Fibroblast of skin of abdomen (primary cell): ENCODE measurements at regions not wholly inside any gene's neighbourhood (a gene's known extent, or its start where the extent isn't known, plus 50 kb on each side); places are given as distances from the start of the nearest gene placed in this dataset.

Experiments
- DNase-seq: peaks from one replicate; pipeline ENCODE4 v3.0.0-alpha.2; 2013

DNA sequence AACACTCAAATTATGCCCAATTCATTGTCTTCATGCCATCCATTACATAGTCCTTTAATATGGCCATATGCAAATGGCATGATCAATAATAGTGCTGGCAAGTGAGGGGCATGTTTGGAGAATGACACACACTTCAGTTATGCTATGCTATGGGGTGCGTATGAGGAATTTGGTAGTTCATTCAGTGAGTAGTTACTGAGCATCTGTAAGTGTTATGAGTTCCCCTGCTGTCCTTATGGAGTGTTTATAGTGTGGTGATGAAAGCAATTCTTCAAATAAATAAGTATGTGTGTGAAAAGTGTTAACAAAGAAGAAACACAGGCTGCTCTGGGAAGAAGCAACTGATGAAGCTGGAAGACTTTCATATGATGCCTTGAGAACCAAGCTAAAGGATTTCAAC is 383.7 kb upstream of the SLC14A2 start:
- DNase-seq = peak; percentile 81

DNA sequence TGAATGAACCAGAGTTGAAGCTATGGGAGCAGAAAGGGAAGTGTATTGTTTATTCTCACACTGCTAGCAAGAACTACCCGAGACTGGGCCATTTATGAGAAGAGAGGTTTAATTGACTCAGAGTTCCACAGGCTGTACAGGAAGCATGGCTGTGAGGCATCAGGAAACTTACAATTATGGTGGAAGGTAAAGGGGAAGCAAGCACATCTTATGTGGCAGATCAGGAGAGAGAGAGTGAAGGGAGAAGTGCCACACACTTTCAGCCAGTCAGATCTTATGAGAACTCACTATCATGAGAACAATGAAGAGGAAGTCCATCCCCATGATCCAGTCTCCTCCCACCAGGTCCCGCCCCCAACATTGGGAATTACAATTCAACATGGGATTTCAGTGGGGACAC is 383.2 kb upstream of the SLC14A2 start:
- DNase-seq = no peak

DNA sequence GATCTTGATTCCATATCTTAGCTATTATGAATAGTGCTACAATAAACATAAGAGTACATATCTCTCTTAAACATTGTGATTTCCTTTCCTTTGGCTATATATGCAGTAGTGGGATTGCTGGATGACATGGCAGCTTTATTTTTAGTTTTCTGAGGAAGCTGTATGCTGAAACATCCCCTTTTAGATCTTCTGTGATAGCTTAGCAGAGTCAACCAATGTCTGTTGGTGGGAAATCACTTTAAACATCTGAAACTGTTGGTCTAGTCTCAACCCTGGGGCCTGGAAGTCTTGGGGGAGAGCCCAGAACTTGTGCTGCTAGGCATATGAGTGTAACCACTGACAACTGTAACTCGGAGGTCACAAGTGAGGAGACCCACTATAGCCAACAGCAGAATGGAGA is 378.6 kb upstream of the SLC14A2 start:
- DNase-seq = no peak

DNA sequence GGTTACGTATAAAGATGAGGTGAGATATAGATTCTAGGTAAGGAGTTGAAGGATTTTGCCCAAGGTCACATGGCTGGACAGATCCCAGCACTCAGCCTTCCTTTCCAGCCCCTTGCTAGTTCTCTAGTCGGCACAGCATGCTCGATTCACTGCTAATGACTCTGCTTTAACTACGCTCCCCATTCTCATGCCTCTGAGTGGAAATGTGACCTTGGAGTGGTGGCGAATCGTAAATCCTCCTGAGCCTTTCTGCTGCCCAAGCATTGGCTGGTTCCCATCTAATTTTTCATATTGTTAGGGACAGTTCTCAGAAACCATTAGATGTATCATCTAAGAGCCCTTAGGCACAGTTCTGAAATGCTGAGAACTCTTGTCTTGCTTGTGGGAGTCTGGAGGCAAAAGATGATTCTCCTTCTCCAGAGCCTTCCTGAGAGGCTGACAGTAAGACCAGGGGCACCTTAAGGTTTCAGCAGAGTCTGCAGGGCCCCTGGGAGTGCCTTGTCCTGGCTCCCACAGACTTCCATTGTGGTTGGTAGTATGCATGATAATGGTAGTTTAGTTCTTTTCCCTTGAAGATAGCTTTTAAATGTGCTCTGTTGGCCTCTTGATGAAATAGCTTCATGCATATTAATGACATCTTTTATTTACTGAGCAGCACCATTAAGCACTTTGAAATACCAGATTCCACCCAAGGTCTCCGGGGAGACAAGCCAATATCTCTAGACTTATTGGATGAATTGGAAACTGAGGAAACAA is 377.8 kb upstream of the SLC14A2 start:
- no peak for DNase-seq

DNA sequence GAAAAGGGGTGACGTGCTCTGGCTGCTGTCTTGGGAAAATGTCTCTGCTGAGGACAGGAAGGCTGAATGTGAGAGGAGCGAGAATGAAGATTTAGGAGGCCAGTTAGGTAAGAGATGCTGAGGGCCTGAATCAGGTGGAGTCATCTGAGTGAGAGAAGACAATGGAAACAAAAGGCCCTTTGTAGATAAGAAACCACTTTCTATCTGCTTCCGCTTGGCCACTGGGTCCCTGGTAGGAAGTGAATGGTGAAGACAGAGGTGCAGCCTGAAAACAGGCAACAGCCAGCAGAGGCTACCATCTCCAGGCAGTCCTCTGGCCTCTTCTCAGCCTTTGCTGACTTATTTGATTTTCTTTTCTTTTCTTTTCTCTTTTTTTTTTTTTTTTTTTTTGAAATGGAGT is 374.0 kb upstream of the SLC14A2 start:
- DNase-seq = no peak

DNA sequence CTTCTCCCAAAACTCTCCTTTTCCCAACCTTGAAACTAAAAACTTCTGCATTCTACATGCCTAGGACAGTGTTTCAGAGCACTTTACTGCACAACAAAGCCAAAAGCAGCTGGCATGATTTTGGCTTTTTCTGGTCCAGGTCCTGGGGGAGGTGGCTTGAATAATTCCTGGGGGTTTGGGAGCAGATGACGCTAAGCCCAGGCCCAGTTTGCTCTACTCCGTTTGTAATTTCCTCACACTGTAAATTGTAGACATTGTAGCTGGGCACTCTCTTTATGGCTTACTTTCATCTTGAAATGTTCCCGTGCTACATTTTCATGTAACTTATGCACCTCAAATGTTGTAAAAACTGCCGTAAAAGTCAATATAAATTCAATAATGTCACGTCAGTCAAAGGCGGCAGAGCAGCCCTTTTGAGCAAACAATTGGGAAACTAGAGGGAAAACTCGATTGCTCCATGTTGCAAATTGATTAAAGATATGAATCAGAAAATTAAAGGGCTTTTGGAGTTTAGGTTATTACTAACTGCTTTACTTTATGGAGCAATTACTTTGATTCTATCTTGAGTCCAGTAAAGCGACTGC is 373.2 kb upstream of the SLC14A2 start:
- DNase-seq = no peak

DNA sequence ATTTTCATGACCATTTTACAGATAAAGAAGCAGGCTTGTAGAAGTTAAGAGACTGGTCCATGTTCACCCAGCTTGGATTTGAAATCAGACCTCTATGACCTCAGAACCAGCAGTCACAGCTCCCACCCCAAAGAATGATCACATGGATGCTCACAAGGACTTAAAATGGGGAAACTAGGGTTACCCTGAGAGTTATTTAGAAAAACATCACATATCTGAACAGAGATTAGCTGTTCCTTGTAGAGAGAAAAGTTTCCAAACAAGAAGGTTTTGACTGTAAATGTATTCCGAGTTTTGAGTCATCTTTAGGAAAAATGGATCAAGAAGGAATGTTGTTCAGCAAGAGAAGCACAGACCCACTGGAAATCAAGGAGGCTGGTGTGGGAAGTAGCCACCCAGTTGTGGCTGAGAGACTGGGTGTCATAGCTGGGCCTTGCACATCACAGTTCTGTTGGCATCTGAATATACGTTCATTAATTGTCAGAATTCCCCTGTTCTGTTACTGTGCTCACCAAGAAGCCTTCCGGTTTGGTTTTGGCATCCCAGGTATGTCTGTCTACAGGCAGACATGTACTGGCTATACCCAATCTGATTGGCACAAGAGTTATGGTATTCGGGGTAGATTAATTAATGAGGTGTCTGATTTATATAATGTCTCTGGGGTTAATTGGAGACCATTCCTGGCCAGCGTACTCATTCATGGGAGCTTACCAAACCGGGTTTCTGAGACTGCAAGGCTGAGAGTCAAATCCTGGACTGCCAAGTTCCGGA is 371.8 kb upstream of the SLC14A2 start:
- DNase-seq = peak; percentile 57

DNA sequence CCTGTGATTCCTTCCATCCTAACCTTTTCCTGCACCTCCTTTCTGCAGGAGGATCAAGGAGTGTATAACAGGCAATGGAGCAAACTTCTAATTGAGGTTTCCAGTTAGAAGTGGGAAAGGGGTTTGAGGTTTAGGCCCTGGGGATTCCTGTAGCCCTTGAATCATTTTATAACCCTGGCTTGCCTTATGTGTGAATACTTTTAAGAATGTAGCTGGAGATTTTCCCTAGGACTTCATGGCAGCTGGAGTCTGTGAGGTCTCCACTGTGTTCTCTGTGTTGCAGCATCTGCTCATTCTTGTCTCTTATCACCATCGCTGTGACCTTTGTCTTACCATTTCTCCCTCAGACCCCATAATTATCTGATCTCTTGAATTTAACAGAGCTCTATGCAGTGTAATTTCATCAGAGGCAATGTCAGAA is 370.2 kb upstream of the SLC14A2 start:
- peak; percentile 69 for DNase-seq

DNA sequence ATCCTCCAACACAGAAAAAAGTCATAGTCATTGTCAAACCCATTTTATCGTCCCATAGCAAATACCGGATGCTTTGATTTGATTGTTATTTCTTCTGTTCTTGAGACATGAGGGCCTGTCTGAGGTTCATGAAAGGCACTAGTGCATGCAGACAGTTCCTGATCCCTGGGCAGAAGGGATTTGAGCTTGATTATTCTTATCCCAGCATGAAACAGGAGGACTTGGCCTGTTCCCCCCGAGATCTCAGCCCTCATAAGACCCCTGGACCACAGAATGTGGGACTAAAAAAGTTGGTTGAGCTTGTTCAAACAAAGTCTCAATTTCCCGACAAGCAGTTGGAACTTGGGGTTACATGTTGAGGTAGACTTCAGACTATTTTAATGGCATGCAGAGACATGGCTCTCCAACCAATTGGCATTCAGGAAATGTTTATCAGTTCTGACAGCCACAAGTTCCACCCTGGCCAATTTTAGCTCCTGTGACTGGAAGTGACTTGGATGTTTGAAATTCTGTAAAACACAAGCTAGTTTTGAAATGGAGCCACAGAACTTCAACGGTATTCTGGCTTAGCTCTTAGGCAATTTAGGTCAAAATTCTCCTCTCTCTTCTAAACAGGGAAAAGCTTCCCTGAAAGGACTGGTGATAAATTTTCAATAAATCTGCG is 366.9 kb upstream of the SLC14A2 start:
- peak; percentile 91 for DNase-seq

DNA sequence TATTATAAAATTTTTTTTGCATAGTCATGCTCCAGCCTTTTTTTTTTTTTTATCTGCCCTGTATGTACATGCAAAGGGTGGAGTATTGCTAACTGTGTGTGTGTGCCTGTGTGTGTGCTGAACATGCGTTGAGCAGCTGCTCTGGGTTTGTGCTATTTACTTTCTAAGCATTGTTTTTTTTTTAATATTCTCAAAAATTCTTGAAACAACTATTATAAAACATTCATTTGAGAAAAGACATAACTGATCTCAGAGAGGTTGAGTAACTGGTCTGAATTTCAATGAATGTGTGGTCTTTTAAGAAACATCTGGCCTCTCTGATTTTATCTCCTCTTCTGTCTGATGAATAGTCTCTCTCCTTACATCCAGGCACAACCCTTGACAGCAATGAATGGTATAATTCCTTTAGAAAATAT is 366.0 kb upstream of the SLC14A2 start:
- DNase-seq = peak; percentile 78

DNA sequence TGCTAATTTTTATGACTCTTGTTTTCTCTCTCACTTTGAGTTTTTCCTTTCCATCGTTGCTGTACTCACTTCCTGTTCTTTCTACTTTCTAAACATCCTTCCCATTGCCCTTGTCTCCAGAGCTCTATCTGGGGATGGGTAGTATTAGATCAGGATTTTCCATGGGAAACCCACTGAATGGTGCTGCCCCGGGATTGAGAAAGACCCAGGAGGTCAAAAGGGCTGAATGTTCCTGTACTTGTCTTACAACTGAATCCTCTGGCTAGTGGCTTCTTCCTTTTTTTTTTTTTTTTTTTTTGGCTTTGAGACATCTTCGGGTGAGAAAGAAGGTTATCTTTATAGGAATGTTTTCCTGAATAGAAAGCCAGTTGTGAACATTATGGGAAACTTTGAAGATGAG is 364.8 kb upstream of the SLC14A2 start:
- no peak for DNase-seq

DNA sequence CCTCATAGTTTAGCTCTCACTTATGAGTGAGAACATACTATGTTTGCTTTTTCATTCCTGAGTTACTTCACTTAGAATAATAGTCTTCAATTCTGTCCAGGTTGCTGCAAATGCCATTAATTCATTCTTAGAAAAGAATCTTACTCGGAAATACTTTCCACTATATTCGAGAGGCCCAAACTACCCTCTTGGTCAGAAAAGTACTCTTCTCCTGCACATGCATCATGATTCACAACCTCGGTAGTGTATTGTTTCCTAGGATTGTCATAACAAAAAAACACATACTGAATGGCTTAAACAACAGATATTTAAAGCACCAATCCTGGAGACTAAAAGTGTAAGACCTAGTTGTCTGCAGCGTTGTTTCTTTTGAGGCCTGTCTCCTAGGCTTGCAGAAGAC is 364.0 kb upstream of the SLC14A2 start:
- DNase-seq = no peak

DNA sequence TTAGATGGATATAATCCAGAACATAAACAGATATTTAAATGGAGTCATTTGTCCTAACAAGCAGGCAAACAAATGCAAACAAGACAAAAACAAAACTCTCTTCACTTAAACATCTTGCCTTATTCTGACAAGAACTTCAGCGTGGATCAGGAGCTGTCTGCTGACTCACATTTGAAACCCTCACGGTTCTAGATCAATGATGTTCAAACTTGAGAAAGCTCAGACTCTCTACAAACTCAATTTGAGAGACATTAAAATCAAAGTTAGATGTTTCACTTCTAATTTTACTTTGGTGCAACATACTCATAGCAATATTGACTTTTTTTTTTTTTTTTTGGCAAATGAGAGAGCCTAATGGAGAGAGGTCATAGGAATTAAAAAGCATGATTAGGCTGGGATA is 362.8 kb upstream of the SLC14A2 start:
- no peak for DNase-seq

DNA sequence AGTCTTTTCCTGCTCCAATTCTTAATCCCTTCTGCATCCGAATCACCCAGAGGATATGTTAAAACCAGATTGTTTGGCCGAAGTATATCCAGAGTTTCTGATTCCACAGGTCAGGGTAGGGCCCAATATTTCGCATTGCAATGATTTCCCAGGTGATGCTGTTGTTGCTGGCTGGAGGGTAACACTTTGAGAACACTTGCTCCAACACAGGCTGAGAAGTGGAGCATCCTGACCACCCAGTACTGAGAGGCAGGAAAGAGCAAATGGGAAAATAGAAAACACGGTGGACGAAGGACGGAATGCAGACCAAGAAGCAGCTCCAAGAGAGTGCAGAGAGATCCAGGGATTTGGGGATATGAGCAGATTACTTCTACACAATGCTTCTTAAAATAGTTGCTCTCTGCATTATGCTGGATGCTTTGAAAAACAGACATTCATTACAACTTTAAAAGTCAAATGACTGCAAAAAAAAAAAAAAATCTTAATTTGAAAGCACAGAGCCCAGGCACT is 362.2 kb upstream of the SLC14A2 start:
- no peak for DNase-seq

DNA sequence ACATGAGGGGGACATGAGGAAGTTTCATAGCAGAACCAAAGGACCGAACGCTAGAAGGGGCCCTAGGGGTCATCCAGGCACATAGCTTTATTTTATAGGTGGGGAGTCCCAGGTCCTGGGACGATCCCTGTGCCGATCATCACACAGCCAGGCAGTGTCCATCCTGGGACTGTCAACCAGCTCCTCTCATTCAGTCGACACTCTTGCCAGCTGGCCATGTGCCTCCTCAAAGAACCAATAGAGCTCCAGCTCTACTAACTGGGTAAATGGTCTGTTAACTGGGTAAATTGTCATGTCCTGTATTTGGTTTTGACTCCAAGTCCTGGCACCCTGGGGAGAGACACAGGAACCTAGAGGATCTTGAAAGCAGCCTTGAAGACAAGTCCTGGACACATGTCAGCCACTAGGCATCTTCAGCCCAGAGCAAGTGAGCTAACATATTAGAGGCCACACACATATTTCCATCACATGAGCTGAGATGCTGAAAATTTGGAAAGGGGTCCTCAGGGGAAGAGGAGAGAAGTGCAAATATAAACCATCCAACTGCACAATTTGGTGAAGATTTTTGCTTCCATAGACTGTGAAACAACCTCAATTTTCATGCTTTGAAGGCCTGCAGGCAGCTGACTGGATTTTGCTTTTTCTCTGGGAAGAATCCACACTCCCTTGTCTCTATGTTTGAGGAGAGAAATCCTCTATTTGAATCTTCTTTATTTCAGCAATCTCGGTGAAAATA is 361.1 kb upstream of the SLC14A2 start:
- DNase-seq = no peak

DNA sequence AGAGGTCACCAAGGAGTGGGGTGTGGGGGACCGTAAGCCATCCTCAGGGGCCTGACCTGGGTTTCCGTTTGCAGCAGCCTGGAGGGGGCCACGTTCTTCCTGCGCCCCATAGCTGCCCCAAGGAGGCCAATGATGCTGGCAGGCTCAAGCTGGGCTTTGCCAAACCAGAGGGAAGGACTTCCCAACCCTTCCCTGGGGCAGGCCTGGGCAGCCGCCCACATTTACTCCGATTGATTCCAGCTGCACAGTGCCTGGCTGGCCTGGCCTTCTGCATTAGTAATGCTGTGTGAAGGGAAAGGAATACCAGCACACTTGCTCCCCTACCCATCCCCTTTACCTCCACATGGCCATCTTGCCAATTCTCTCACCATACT is 360.6 kb upstream of the SLC14A2 start:
- no peak for DNase-seq

DNA sequence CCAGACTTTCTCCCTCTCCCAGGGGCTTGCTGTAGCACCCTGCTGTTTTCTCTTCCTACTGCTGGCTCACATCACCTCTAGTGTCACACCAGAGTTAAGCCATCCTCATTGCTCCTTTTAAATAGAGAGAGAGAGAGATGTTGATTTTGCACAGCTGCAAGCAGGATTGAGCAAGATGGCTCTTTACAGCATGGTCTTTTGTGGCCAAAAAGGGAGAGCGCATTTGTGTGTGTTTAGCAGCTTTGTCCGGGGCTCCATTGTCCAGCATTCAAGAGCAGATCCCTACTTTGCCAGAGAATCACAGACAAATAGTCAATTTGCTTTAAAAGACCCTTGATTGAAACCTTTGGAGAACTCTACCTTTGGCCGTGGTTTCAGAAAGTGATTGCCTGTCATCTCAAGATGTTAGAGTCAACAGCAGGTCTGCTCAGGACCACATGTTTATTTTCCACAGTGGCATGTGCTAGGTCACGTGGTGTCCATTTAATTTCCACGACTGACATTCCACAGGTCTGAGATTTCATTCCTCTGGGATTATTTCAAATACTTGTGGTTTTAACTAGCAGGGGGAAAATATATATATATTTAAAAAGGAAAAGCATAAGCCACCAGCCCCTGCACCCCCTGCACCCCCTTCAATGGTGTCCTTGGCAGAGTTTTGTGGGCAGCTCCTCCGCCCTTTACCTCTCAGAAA is 359.9 kb upstream of the SLC14A2 start:
- DNase-seq = peak; percentile 96

DNA sequence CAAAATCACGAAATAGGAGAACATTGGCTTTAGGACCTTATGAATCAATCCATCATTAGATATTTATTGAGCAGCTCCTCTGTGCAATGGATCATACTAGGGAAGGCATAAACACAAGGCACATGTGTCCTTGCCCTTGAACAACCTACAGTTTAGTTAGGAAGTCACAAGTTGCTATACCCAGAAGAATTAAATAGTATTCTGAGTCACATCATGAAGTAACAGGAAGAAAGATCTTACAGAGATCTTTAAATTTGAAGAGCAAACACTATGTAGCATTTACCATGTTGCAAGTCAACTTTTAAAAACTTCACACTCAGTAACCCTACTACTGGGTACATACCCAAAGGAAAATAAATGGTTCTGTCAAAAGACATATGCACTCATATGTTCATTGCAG is 355.2 kb upstream of the SLC14A2 start:
- no peak for DNase-seq

DNA sequence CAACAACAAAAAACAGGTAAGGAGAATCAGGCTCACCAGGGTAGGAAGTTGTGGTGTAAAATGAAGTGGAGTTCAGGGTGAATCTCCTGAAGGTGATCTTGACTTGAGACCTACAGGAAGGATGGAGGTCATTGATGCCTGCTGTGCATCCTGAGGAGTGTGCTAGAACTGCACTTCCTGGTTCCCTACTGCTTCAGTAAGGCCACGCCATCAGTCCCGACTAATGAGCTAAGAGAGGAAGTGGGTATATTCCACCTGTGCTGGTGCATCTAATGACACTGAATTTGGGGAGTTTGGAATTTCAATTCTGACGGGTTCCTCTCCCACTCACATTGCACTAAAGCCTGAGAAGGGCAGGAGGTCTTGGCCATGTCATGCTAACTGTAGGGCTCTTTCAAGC is 349.3 kb upstream of the SLC14A2 start:
- DNase-seq = no peak

DNA sequence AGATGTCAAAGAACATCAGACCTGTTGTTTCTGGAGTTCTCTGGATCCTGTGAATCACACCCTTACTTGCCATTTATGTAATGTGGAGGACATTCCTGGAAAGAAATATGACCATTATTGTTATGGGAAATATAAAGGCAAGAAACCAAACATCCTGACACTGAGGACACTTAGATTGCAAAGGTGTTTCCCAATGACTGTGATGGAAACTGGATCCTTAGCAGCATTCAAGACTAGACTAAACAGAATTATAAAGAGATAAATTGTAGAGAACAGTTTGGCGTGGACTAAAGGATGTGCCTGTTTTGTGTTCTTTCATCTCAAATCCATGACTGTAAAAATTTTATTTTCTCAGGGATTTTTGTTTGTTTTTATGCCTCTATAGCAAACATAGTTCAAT is 347.7 kb upstream of the SLC14A2 start:
- no peak for DNase-seq

DNA sequence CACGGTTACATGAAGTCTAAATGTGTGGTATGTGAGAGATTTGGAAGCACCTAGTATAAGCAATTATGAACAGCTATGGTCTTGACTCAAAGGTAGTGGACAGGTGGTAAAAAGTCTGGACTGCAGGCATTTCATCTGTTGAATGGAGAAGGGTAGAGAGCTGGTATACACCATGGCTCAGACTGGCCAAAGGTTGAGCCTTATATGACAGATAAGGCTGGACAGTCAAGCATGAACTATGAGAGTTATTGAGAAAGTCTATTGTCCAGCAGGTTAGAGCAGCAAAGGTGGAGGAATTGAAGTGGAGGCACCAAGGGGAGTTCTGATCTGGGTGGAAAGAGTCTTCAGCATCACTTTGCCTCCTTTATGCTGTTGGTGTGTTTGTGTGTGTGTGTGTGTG is 346.7 kb upstream of the SLC14A2 start:
- no peak for DNase-seq

DNA sequence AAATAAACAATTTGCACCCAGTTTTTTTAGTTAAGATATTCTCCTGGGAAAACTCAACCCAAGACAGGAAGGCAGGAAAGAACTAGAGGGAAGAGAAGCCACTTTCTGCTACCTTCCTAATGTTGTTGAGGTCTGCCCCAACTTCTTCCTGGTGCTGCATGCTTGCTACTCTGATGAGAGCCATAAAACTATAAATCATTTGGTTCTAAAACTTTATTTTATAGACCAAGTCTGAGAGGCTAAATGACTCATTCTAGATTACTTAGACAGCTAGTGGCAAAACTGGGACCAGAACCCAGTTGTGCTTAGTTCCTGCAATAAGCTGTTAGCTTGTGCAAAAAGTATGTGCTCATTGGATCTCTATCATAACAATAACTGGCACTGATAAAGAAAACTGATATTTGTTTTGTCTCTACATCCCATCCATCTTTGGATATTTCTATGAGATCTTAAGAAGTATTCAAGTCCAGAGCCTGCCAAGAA is 344.9 kb upstream of the SLC14A2 start:
- DNase-seq = peak; percentile 32
